Keratinocyte (primary cell): ENCODE measurements at regions not wholly inside any gene's neighbourhood (a gene's known extent, or its start where the extent isn't known, plus 50 kb on each side); places are given as distances from the start of the nearest gene placed in this dataset.

Experiments
- DNase-seq: peaks from one replicate; pipeline ENCODE4 v3.0.0-alpha.2; 2011; ENCODE audit warnings: low read depth, missing footprints, low spot score
- FAIRE-seq: peaks from 2 replicates; lab custom pipeline; 2011; peaks lifted over from hg19 to GRCh38; lab: Jason Lieb, UNC
- H2AFZ ChIP-seq: 2 replicates; pipeline ENCODE4 v1.6.0; 2012; ENCODE audit warnings: low read length, control low read depth, inconsistent platforms; ENCODE audit not compliant: control insufficient read depth
- H3K27ac ChIP-seq: 2 replicates; pipeline ENCODE4 v1.5.1; 2011; ENCODE audit warnings: low read length; ENCODE audit not compliant: control insufficient read depth, insufficient read depth
- H3K27me3 ChIP-seq: 3 replicates; pipeline ENCODE4 v1.6.0; 2011; ENCODE audit warnings: low read length; ENCODE audit not compliant: control insufficient read depth, insufficient read depth; ENCODE audit errors: extremely low read depth
- H3K36me3 ChIP-seq, 2 experiments: 2 replicates in 1 of 2; 3 replicates in 1 of 2; pipeline ENCODE4 v1.5.1; 2011; ENCODE audit warnings: low read length in 2 of 2, mild to moderate bottlenecking in 1 of 2; ENCODE audit not compliant: control insufficient read depth in 2 of 2, insufficient read depth in 2 of 2; ENCODE audit errors: extremely low read depth in 1 of 2
- H3K4me1 ChIP-seq: 3 replicates; pipeline ENCODE4 v1.5.1; 2011; ENCODE audit warnings: low read length; ENCODE audit not compliant: control insufficient read depth, insufficient read depth; ENCODE audit errors: extremely low read depth
- H3K4me2 ChIP-seq: 3 replicates; pipeline ENCODE4 v1.6.0; 2011; ENCODE audit warnings: low read depth, low read length; ENCODE audit not compliant: control insufficient read depth, insufficient read depth; ENCODE audit errors: extremely low read depth
- H3K4me3 ChIP-seq, 3 experiments: fragments of 200-600 bp in 1 of 3; sonication (generic) in 1 of 3; 2 replicates in 2 of 3; 3 replicates in 1 of 3; pipeline ENCODE4 v1.5.1; 2011 to 2016; ENCODE audit warnings: low read length in 3 of 3, mild to moderate bottlenecking in 3 of 3, control low read depth in 2 of 3, inconsistent platforms in 1 of 3, low read depth in 1 of 3, mixed read lengths in 1 of 3, mixed run types in 1 of 3, moderate library complexity in 1 of 3; ENCODE audit not compliant: control insufficient read depth in 2 of 3, insufficient read depth in 2 of 3; ENCODE audit errors: extremely low read depth in 1 of 3
- H3K79me2 ChIP-seq: 2 replicates; pipeline ENCODE4 v1.6.0; 2012; ENCODE audit warnings: low read length; ENCODE audit not compliant: control insufficient read depth, insufficient read depth
- H3K9ac ChIP-seq: 3 replicates; pipeline ENCODE4 v1.6.0; 2011; ENCODE audit warnings: low read length; ENCODE audit not compliant: control insufficient read depth, insufficient read depth; ENCODE audit errors: extremely low read depth
- H3K9me1 ChIP-seq: 3 replicates; pipeline ENCODE4 v1.6.0; 2011; ENCODE audit warnings: low read length; ENCODE audit not compliant: control insufficient read depth, insufficient read depth; ENCODE audit errors: extremely low read depth
- H3K9me3 ChIP-seq: 2 replicates; pipeline ENCODE4 v1.5.1; 2012; ENCODE audit warnings: low read depth, low read length; ENCODE audit not compliant: control insufficient read depth
- H4K20me1 ChIP-seq: 3 replicates; pipeline ENCODE4 v1.6.0; 2011; ENCODE audit warnings: low read length; ENCODE audit not compliant: control insufficient read depth, insufficient read depth; ENCODE audit errors: extremely low read depth
- CTCF ChIP-seq, 3 experiments: IDR thresholded peaks in 1 of 3; conservative IDR thresholded peaks in 1 of 3; optimal IDR thresholded peaks in 1 of 3; 2 replicates in 2 of 3; 3 replicates in 1 of 3; pipeline versions ENCODE3 to v1.5.1; 2011; ENCODE audit warnings: low read length in 3 of 3, mild to moderate bottlenecking in 3 of 3, moderate library complexity in 2 of 3, control low read depth in 1 of 3, inconsistent platforms in 1 of 3; ENCODE audit not compliant: insufficient read depth in 2 of 3; ENCODE audit errors: extremely low read depth in 1 of 3
- EZH2 ChIP-seq: IDR thresholded peaks from one replicate; pipeline ENCODE4 v1.6.1; 2012; ENCODE audit warnings: inconsistent platforms, mild to moderate bottlenecking, low read length, moderate library complexity
- dilution Hi-C: fragments of 300-500 bp; cut with MboI; formaldehyde crosslinking; loops from one replicate; pipeline ENCODE4 v1.7.0; 2020; ENCODE audit warnings: low sequenced_read_pairs; ENCODE audit not compliant: extremely low pct_ligation_motif_present

GRCh38 chr3:90062016-90062415, 954.6 kb downstream of the EPHA3 start:
- Histone ChIP-seq H3K9me3 (no peaks in the 10 kb centered on the region), H4K20me1 (no peaks in the 10 kb centered on the region), H3K27ac (no peak overlapping the region), H3K9me1 (no peaks in the 10 kb centered on the region), H3K4me3 (no peak overlapping the region), H2AFZ (no peak overlapping the region), H3K27me3 (no peaks in the 10 kb centered on the region), H3K79me2 (no peaks in the 10 kb centered on the region), H3K9ac (no peak overlapping the region), H3K4me1 (no peaks in the 10 kb centered on the region), H3K4me2 (no peak overlapping the region), H3K36me3 (no peaks in the 10 kb centered on the region)
- FAIRE-seq (no peak), DNase-seq (no peak)
- no peak for TF ChIP-seq CTCF (optimal IDR thresholded peaks at IDR 0.05 in 1 of 3, IDR thresholded peaks at IDR 0.05 in 1 of 3, conservative IDR thresholded peaks at IDR 0.05 in 1 of 3; ENCODE audit: extremely low read depth in 1 of 3, insufficient read depth in 2 of 3, low read length in 3 of 3)
- no peak for TF ChIP-seq EZH2
- dilution Hi-C loops: no loop called here

GRCh38 chr3:90062631-90063200, 955.3 kb downstream of the EPHA3 start:
- dilution Hi-C loops: no loop called here
- no peak for DNase-seq
- H4K20me1 ChIP-seq: no peaks in the 10 kb centered on the region

More at GRCh38 chr3:90062631-90063200, 955.3 kb downstream of the EPHA3 start:
- Histone ChIP-seq H3K9ac (no peak overlapping the region), H3K27me3 (no peaks in the 10 kb centered on the region), H2AFZ (no peak overlapping the region), H3K27ac (no peak overlapping the region), H3K4me1 (no peaks in the 10 kb centered on the region), H3K4me2 (no peak overlapping the region), H3K36me3 (no peaks in the 10 kb centered on the region), H3K9me3 (no peaks in the 10 kb centered on the region), H3K79me2 (no peaks in the 10 kb centered on the region), H3K4me3 (no peak overlapping the region), H3K9me1 (no peaks in the 10 kb centered on the region)
- no peak for FAIRE-seq
- no peak for TF ChIP-seq CTCF (optimal IDR thresholded peaks at IDR 0.05 in 1 of 3, IDR thresholded peaks at IDR 0.05 in 1 of 3, conservative IDR thresholded peaks at IDR 0.05 in 1 of 3; ENCODE audit: extremely low read depth in 1 of 3, insufficient read depth in 2 of 3, low read length in 3 of 3)
- no peak for TF ChIP-seq EZH2
